ENCODE measurements at regions not wholly inside any gene's neighbourhood (a gene's known extent, or its start where the extent isn't known, plus 50 kb on each side); places are given as distances from the start of the nearest gene placed in this dataset.
A peak's percentile ranks its signal among the peaks of the same experiment; 100 is the strongest.
"Not testable (repeated sequence)": the region's sequence is repeated elsewhere in the genome, so short reads cannot be mapped to it uniquely, and the experiment has no call there.

GRCh38 chr10:33871061-33871956 lies 536.8 kb upstream of the NRP1 start:
- H3K4me1 ChIP-seq: no peaks in the 10 kb centered on the region
- intact Hi-C loops (cut with DNase I): no loop called here
- H3K4me3 ChIP-seq: no peak overlapping the region
- 84 to 94% methylated on average over 5 of the region's 5 CpGs for WGBS, 2 donors
- H3K36me3 ChIP-seq: no peaks in the 10 kb centered on the region
- no peak for DNase-seq
- TF ChIP-seq EP300 (IDR thresholded peaks at IDR 0.05): no peak
- no peak for TF ChIP-seq CTCF (IDR thresholded peaks at IDR 0.05)
- TF ChIP-seq POLR2A (IDR thresholded peaks at IDR 0.05): no peak
- TF ChIP-seq POLR2AphosphoS5 (IDR thresholded peaks at IDR 0.05): no peak
- no peak overlapping the region for H3K27ac ChIP-seq
- H3K27me3 ChIP-seq: no peaks in the 10 kb centered on the region
- H3K9me3 ChIP-seq: no peaks in the 10 kb centered on the region

- H3K27me3 ChIP-seq: no peaks in the 10 kb centered on the region
- H3K36me3 ChIP-seq: no peaks in the 10 kb centered on the region
- no peak overlapping the region for H3K4me3 ChIP-seq
- intact Hi-C loops (cut with DNase I): no loop called here
- WGBS, 2 donors: 74 to 80% methylated on average over 2 of the region's 2 CpGs
- no peak for TF ChIP-seq POLR2A (IDR thresholded peaks at IDR 0.05)
- TF ChIP-seq CTCF (IDR thresholded peaks at IDR 0.05): no peak
- no peak for TF ChIP-seq POLR2AphosphoS5 (IDR thresholded peaks at IDR 0.05)
- no peak for TF ChIP-seq EP300 (IDR thresholded peaks at IDR 0.05)
- H3K4me1 ChIP-seq: no peaks in the 10 kb centered on the region
- peak overlapping the region in 1 of 4 donors; percentile 16 for H3K27ac ChIP-seq
- no peak for DNase-seq
- no peaks in the 10 kb centered on the region for H3K9me3 ChIP-seq
Measured at GRCh38 chr10:33869481-33869880, 535.0 kb upstream of the NRP1 start.

GRCh38 chr10:33869028-33869427 lies 534.6 kb upstream of the NRP1 start:
- no peak for DNase-seq
- intact Hi-C loops (cut with DNase I): no loop called here
- 71 to 72% methylated on average over 3 of the region's 3 CpGs for WGBS, 2 donors

GRCh38 chr10:33867199-33867789 lies 532.8 kb upstream of the NRP1 start:
- H3K9me3 ChIP-seq; H3K4me3 ChIP-seq; DNase-seq; H3K4me1 ChIP-seq; H3K27me3 ChIP-seq; H3K27ac ChIP-seq; intact Hi-C loops (cut with DNase I); H3K36me3 ChIP-seq: not testable (repeated sequence)
- 88 to 90% methylated on average over 8 of the region's 8 CpGs for WGBS, 2 donors

More at GRCh38 chr10:33869028-33869427, 534.6 kb upstream of the NRP1 start:
- Histone ChIP-seq H3K27me3 (no peaks in the 10 kb centered on the region), H3K36me3 (no peaks in the 10 kb centered on the region), H3K27ac (peak overlapping the region in 1 of 4 donors; percentile 16), H3K4me3 (no peak overlapping the region), H3K4me1 (no peaks in the 10 kb centered on the region), H3K9me3 (no peaks in the 10 kb centered on the region)
- no peak for TF ChIP-seq CTCF (IDR thresholded peaks at IDR 0.05)
- no peak for TF ChIP-seq EP300 (IDR thresholded peaks at IDR 0.05)

- no peaks in the 10 kb centered on the region for H3K4me1 ChIP-seq
- no peaks in the 10 kb centered on the region for H3K9me3 ChIP-seq
- no peak overlapping the region for H3K4me3 ChIP-seq
- H3K27ac ChIP-seq: no peak overlapping the region
- no peaks in the 10 kb centered on the region for H3K36me3 ChIP-seq
- intact Hi-C loops (cut with DNase I): no loop called here
- TF ChIP-seq POLR2A (IDR thresholded peaks at IDR 0.05) (no peak), POLR2AphosphoS5 (IDR thresholded peaks at IDR 0.05) (no peak), CTCF (IDR thresholded peaks at IDR 0.05) (no peak), EP300 (IDR thresholded peaks at IDR 0.05) (no peak)
- 87 to 90% methylated on average over 3 of the region's 3 CpGs for WGBS, 2 donors
- DNase-seq: no peak
- H3K27me3 ChIP-seq: no peaks in the 10 kb centered on the region
Measured at GRCh38 chr10:33863352-33863751, 528.9 kb upstream of the NRP1 start.

Data from sigmoid colon (tissue), 6 donors.